Upper lobe of right lung (tissue), 1 donor: ENCODE measurements at regions not wholly inside any gene's neighbourhood (a gene's known extent, or its start where the extent isn't known, plus 50 kb on each side); places are given as distances from the start of the nearest gene placed in this dataset.
A peak's percentile ranks its signal among the peaks of the same experiment; 100 is the strongest.
"Not testable (repeated sequence)": the region's sequence is repeated elsewhere in the genome, so short reads cannot be mapped to it uniquely, and the experiment has no call there.

Experiments used
- ATAC-seq: fragments of 200-7000 bp; cut with Tn5 transposase; one replicate; pipeline ENCODE4 v1.9.1; 2020; ENCODE audit warnings: mild to moderate bottlenecking, moderate library complexity
- DNase-seq: peaks from one replicate; pipeline ENCODE4 v3.0.0-alpha.2; 2020
- H3K27ac ChIP-seq: fragments of 200-600 bp; one replicate; pipeline ENCODE4 v1.8.0; 2022
- H3K27me3 ChIP-seq: fragments of 200-600 bp; one replicate; pipeline ENCODE4 v1.8.0; 2022; ENCODE audit warnings: mild to moderate bottlenecking
- H3K36me3 ChIP-seq: fragments of 200-600 bp; one replicate; pipeline ENCODE4 v1.8.0; 2022
- H3K4me1 ChIP-seq: fragments of 200-600 bp; one replicate; pipeline ENCODE4 v1.8.0; 2022
- H3K4me3 ChIP-seq: fragments of 200-600 bp; one replicate; pipeline ENCODE4 v1.8.0; 2022; ENCODE audit warnings: mild to moderate bottlenecking
- H3K9me3 ChIP-seq: fragments of 200-600 bp; one replicate; pipeline ENCODE4 v1.8.0; 2022
- intact Hi-C: fragments of 100-400 bp; cut with DNase I; formaldehyde crosslinking; loops from one replicate; pipeline ENCODE4 v1.11.0; 2022
- TF ChIP-seq, protein P1 (sequence below): fragments of 200-600 bp; IDR thresholded peaks from one replicate; pipeline ENCODE4 v1.8.0; 2022; ENCODE audit warnings: antibody characterized with exemption
- donor health status: DM: no; HTN: yes; CAD: no; lungs with severe emphysema.

DNA sequence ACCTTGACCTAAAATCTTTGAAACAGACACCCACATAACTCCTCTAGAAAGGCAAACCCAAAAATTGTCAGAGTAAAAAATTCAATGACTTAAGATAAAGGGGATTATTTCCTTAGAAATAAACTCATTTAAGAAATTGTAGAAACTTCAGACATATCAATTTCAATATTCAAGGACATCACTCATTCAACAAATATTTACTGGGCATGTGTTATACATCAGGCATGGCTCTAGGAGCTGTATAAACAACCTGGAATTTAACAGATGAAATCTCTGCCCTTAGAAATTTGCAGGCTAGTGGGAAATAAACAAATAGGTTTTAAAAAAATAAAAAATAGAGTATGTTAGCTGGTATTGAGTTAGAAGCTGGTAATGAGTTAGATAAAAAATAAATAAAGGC, 84.0 kb upstream of the LSM14A start:
- Histone ChIP-seq H3K4me3 (no peak overlapping the region), H3K27ac (no peak overlapping the region), H3K36me3 (no peaks in the 10 kb centered on the region), H3K27me3 (no peaks in the 10 kb centered on the region), H3K4me1 (no peaks in the 10 kb centered on the region), H3K9me3 (no peaks in the 10 kb centered on the region)
- TF ChIP-seq, protein P1, sequence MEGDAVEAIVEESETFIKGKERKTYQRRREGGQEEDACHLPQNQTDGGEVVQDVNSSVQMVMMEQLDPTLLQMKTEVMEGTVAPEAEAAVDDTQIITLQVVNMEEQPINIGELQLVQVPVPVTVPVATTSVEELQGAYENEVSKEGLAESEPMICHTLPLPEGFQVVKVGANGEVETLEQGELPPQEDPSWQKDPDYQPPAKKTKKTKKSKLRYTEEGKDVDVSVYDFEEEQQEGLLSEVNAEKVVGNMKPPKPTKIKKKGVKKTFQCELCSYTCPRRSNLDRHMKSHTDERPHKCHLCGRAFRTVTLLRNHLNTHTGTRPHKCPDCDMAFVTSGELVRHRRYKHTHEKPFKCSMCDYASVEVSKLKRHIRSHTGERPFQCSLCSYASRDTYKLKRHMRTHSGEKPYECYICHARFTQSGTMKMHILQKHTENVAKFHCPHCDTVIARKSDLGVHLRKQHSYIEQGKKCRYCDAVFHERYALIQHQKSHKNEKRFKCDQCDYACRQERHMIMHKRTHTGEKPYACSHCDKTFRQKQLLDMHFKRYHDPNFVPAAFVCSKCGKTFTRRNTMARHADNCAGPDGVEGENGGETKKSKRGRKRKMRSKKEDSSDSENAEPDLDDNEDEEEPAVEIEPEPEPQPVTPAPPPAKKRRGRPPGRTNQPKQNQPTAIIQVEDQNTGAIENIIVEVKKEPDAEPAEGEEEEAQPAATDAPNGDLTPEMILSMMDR = no peak
- DNase-seq = no peak
- no peak for ATAC-seq
- intact Hi-C loops = no loop called here

DNA sequence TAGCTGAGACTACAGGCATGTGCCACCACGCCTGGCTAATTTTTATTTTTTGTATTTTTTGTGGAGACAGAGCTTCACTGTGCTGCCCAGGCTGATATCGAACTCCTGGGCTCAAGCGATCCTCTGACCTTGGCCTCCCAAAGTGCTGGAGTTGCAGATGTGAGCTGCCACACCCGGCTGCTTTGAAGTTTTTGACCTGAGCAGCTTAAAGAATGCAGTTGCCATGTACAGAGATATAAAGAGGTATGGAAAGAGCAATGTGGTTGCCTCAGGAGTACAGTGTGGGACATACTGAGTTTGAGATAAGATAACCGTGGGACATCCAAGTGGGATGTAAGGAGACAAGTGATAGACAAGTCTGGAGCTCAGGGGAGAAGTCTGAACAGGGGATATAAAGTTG, 82.7 kb upstream of the LSM14A start:
- intact Hi-C loops = no loop called here
- no peaks in the 10 kb centered on the region for H3K9me3 ChIP-seq
- no peak for DNase-seq
- no peak for ATAC-seq
- H3K27ac ChIP-seq = no peak overlapping the region
- no peaks in the 10 kb centered on the region for H3K27me3 ChIP-seq
- no peak overlapping the region for H3K4me3 ChIP-seq
- no peaks in the 10 kb centered on the region for H3K4me1 ChIP-seq
- no peaks in the 10 kb centered on the region for H3K36me3 ChIP-seq
- TF ChIP-seq, protein P1 = no peak

DNA sequence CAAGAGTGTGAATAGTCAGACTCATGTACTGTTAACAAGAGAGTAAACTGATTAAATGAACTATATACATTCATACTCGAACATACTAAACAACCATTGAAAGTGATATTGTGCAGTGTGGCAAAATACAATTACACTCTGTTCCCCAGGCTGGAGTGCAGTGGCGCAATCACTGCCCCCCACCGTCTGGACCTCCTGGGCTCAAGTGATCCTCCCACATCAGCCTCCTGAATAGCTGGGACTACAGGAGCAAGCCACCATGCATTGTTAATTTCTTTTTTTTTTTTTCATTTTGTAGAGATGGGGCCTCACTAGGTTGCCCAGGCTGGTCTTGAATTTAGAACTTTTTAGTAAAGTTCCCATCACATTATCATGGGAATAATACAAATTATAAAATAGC, 77.3 kb upstream of the LSM14A start:
- no peaks in the 10 kb centered on the region for H3K4me1 ChIP-seq
- intact Hi-C loops = loop anchor here (10.0 kb wide), 1 partner anchor 310 kb away; no protein-coding TSS in a partner anchor
- ATAC-seq (no peak), DNase-seq (no peak)
- no peaks in the 10 kb centered on the region for H3K9me3 ChIP-seq
- no peak overlapping the region for H3K27ac ChIP-seq
- H3K27me3 ChIP-seq = no peaks in the 10 kb centered on the region
- H3K36me3 ChIP-seq = no peaks in the 10 kb centered on the region
- TF ChIP-seq, protein P1 = no peak
- H3K4me3 ChIP-seq = no peak overlapping the region

DNA sequence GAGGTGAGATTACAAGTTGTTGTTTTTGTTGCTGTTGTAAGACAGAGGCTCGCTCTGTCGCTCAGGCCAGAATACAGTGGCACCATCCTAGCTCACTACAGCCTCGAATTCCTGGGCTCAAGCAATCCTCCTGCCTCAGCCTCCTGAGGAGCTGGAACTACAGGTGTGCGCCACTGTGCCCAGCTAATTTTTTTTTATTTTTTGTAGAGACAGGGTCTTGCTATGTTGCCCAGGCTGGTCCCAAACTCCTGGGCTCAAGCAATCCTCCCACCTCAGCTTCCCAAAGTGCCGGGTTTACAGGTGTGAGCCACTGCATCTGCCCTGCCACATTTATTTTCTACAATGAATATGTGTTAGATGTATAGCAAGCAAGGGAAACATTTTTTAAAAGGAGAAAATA, 76.9 kb upstream of the LSM14A start:
- intact Hi-C loops = loop anchor here (10.0 kb wide), 1 partner anchor 311 kb away; no protein-coding TSS in a partner anchor
- ATAC-seq = not testable (repeated sequence)

DNA sequence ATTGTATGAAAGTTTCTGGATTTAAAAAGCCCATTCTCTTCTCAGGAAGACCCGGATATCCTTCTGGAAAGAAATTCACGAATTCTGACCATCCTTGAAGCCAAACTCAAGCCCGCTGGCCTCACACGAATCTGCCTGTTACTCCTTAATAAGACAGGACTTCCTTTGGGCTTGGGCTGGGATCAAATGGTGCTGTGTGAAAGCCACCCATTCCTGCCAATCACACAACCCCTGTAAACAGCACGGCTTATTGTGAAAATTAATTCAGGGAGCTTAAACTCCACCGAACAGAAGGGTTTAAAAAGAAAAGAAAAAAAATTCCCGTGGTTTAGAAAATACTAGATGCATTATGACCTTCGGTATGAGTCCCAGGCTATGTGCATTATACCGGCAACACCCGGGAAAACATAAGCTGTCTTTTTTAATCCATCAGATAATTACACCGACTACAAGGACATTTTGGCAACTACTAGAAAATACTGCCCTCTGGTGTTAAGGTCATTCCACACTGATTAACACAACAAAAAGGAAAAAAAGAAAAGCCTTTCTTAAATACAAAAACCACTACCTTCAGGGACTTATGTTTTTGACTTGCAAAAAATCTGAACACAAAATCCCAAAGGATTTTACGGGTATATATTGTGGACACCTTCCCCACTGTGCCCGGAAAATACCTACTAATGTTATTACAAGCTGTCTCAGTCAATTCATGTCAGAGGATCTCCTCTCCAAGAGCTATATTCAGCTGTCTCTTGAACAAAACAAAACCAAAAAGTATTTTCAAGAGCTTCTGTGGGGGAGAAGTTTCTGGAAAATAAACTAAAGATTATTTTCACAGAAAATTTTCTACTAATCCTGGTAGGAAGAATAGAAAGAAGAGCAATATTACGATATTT, 76.0 kb upstream of the LSM14A start:
- H3K9me3 ChIP-seq = no peaks in the 10 kb centered on the region
- H3K27ac ChIP-seq = peak overlapping the region; percentile 17
- intact Hi-C loops = loop anchor here (10.0 kb wide), 1 partner anchor 311 kb away; no protein-coding TSS in a partner anchor
- no peaks in the 10 kb centered on the region for H3K4me1 ChIP-seq
- TF ChIP-seq, protein P1 = peak; percentile 70
- no peak for DNase-seq
- peak; percentile 62 for ATAC-seq
- no peaks in the 10 kb centered on the region for H3K27me3 ChIP-seq
- no peak overlapping the region for H3K4me3 ChIP-seq
- no peaks in the 10 kb centered on the region for H3K36me3 ChIP-seq

More for the DNA sequence above, 76.9 kb upstream of the LSM14A start:
- not testable (repeated sequence) for H3K27ac ChIP-seq, H3K9me3 ChIP-seq, H3K4me1 ChIP-seq, H3K27me3 ChIP-seq, DNase-seq, H3K4me3 ChIP-seq, H3K36me3 ChIP-seq

DNA sequence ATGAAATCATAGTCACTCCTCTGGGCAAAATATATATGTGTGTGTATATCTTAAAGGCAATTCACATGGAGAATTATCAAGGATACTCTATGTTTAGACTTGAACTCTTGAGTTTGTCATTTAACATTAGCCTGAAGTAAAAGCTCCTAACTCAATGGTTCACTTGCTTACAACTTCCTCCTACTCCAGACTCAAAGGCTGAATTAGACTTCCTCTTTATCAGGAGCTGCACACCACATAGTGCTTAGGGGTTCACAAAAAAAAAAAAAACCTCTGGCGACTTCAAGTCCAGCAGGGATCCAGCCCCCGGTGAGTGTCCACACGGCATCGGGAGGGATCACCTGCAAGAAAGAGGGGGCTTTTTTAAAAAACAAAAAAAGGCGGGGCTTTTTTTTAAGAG, 68.2 kb upstream of the LSM14A start:
- no peaks in the 10 kb centered on the region for H3K4me1 ChIP-seq
- no peak overlapping the region for H3K4me3 ChIP-seq
- no peak overlapping the region for H3K27ac ChIP-seq
- no peaks in the 10 kb centered on the region for H3K36me3 ChIP-seq
- TF ChIP-seq, protein P1 = no peak
- H3K27me3 ChIP-seq = no peaks in the 10 kb centered on the region
- no peak for DNase-seq
- peak; percentile 55 for ATAC-seq
- no peaks in the 10 kb centered on the region for H3K9me3 ChIP-seq
- intact Hi-C loops = no loop called here
